ENCODE measurements at regions not wholly inside any gene's neighbourhood (a gene's known extent, or its start where the extent isn't known, plus 50 kb on each side); places are given as distances from the start of the nearest gene placed in this dataset.

DNA sequence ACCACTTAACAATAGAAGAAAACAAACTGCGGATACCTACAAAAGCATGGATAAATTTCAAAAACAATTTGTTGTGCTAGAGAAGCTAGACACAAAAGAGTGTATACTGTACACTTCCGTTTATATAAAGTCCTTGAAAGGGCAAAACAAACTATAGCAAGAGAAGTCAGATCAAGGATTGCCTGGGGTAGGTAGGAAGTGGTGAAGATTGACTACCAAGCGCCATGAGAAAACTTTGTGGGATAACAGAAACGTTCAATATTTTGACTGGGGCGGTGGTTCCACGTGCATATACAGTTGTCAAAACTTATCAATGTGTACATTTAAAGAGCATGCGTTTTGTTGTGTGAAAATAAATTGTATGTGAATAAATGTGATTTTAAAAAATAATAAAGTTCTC, 55.6 kb upstream of the CCL2 start:
- no peak overlapping the region for H3K27ac Mint-ChIP-seq (ENCODE audit: unreplicated experiment)
- TF ChIP-seq, protein P1, sequence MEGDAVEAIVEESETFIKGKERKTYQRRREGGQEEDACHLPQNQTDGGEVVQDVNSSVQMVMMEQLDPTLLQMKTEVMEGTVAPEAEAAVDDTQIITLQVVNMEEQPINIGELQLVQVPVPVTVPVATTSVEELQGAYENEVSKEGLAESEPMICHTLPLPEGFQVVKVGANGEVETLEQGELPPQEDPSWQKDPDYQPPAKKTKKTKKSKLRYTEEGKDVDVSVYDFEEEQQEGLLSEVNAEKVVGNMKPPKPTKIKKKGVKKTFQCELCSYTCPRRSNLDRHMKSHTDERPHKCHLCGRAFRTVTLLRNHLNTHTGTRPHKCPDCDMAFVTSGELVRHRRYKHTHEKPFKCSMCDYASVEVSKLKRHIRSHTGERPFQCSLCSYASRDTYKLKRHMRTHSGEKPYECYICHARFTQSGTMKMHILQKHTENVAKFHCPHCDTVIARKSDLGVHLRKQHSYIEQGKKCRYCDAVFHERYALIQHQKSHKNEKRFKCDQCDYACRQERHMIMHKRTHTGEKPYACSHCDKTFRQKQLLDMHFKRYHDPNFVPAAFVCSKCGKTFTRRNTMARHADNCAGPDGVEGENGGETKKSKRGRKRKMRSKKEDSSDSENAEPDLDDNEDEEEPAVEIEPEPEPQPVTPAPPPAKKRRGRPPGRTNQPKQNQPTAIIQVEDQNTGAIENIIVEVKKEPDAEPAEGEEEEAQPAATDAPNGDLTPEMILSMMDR (IDR thresholded peaks at IDR 0.05; ENCODE audit: insufficient read depth in 1 of 2, low read depth in 1 of 2, low read length in 1 of 2, severe bottlenecking in 1 of 2, unreplicated experiment in 1 of 2) = no peak
- peaks cover 7% of the 10 kb centered on the region for H3K9me3 Mint-ChIP-seq (ENCODE audit: unreplicated experiment)
- no peak for DNase-seq
- intact Hi-C loops (cut with micrococcal nuclease; ENCODE audit: unreplicated experiment) = no loop called here
- Histone ChIP-seq H3K27me3 (replicated peaks; ENCODE audit: control insufficient read depth, insufficient read depth, low read length) (no peaks in the 10 kb centered on the region; the same call in 1 of the 2 replicates), H3K36me3 (ENCODE audit: control insufficient read depth, insufficient read depth, low read length) (no peaks in the 10 kb centered on the region), H3K9me3 (peaks cover 10% of the 10 kb centered on the region), H3K4me1 (no peaks in the 10 kb centered on the region), H3K4me3 (ENCODE audit: low read depth, low read length) (no peak overlapping the region)
- ChIA-PET POLR2A (no interaction called here), CTCF (interaction anchor here (8.2 kb wide), 1 partner anchor 162 kb away, joined by 118 read pairs; the partner anchor contains the start of gene CCL1)
- BruUV-seq (replicated peaks) = no TSS peak
- peaks cover 13% of the 10 kb centered on the region for H3K27me3 Mint-ChIP-seq (ENCODE audit: insufficient read depth, unreplicated experiment)
- no peaks in the 10 kb centered on the region for H3K4me1 Mint-ChIP-seq (ENCODE audit: low read depth, unreplicated experiment)
- H3K4me3 Mint-ChIP-seq (ENCODE audit: unreplicated experiment) = no peak overlapping the region
- H3K36me3 Mint-ChIP-seq (ENCODE audit: insufficient read depth, unreplicated experiment) = no peaks in the 10 kb centered on the region

GRCh38 chr17:34199932-34200534, 55.1 kb upstream of the CCL2 start:
- Mint-ChIP-seq H3K9me3 (ENCODE audit: unreplicated experiment) (peaks cover 7% of the 10 kb centered on the region), H3K27ac (ENCODE audit: unreplicated experiment) (no peak overlapping the region), H3K4me1 (ENCODE audit: low read depth, unreplicated experiment) (no peaks in the 10 kb centered on the region), H3K4me3 (ENCODE audit: unreplicated experiment) (no peak overlapping the region), H3K36me3 (ENCODE audit: insufficient read depth, unreplicated experiment) (no peaks in the 10 kb centered on the region), H3K27me3 (ENCODE audit: insufficient read depth, unreplicated experiment) (peaks cover 13% of the 10 kb centered on the region)
- Histone ChIP-seq H3K4me3 (ENCODE audit: low read depth, low read length) (no peak overlapping the region), H3K27me3 (replicated peaks; ENCODE audit: control insufficient read depth, insufficient read depth, low read length) (no peaks in the 10 kb centered on the region; the same call in 1 of the 2 replicates), H3K36me3 (ENCODE audit: control insufficient read depth, insufficient read depth, low read length) (no peaks in the 10 kb centered on the region), H3K4me1 (no peaks in the 10 kb centered on the region), H3K9me3 (peaks cover 10% of the 10 kb centered on the region)
- BruUV-seq (replicated peaks) = no TSS peak
- ChIA-PET POLR2A (no interaction called here), CTCF (interaction anchor here (0.7 to 8.2 kb wide), 4 partner anchors 106 to 164 kb away, joined by 3 to 118 read pairs (median 5); partner anchors contain the start of genes CCL1 and CCL13)
- intact Hi-C loops (cut with micrococcal nuclease; ENCODE audit: unreplicated experiment) = loop anchor here (1.0 to 2.0 kb wide), 3 partner anchors 29 to 161 kb away; no protein-coding TSS in a partner anchor
- DNase-seq = peak; percentile 73 to 82
- TF ChIP-seq, protein P1 (IDR thresholded peaks at IDR 0.05; ENCODE audit: insufficient read depth in 1 of 2, low read depth in 1 of 2, low read length in 1 of 2, severe bottlenecking in 1 of 2, unreplicated experiment in 1 of 2) = peak; percentile 100

GRCh38 chr17:34201225-34201624, 53.9 kb upstream of the CCL2 start:
- TF ChIP-seq, protein P1 (IDR thresholded peaks at IDR 0.05; ENCODE audit: insufficient read depth in 1 of 2, low read depth in 1 of 2, low read length in 1 of 2, severe bottlenecking in 1 of 2, unreplicated experiment in 1 of 2) = no peak
- ChIA-PET POLR2A (no interaction called here), CTCF (interaction anchor here (0.8 to 8.2 kb wide), 4 partner anchors 20 to 163 kb away, joined by 3 to 118 read pairs (median 4); partner anchors contain the start of gene CCL1)
- BruUV-seq (replicated peaks) = no TSS peak
- intact Hi-C loops (cut with micrococcal nuclease; ENCODE audit: unreplicated experiment) = loop anchor here (2.0 kb wide), 1 partner anchor 106 kb away; no protein-coding TSS in a partner anchor
- H3K27ac Mint-ChIP-seq (ENCODE audit: unreplicated experiment) = no peak overlapping the region
- no peak for DNase-seq
- no peaks in the 10 kb centered on the region; the same call in 1 of the 2 replicates for H3K27me3 ChIP-seq (replicated peaks; ENCODE audit: control insufficient read depth, insufficient read depth, low read length)
- H3K4me1 ChIP-seq = no peaks in the 10 kb centered on the region; the same call in 1 of the 2 replicates
- no peak overlapping the region for H3K4me3 Mint-ChIP-seq (ENCODE audit: unreplicated experiment)
- no peaks in the 10 kb centered on the region for H3K36me3 ChIP-seq (ENCODE audit: control insufficient read depth, insufficient read depth, low read length)
- H3K4me3 ChIP-seq (ENCODE audit: low read depth, low read length) = no peak overlapping the region
- H3K4me1 Mint-ChIP-seq (ENCODE audit: low read depth, unreplicated experiment) = no peaks in the 10 kb centered on the region
- peaks cover 19% of the 10 kb centered on the region for H3K27me3 Mint-ChIP-seq (ENCODE audit: insufficient read depth, unreplicated experiment)
- H3K9me3 Mint-ChIP-seq (ENCODE audit: unreplicated experiment) = peaks cover 7% of the 10 kb centered on the region
- H3K36me3 Mint-ChIP-seq (ENCODE audit: insufficient read depth, unreplicated experiment) = no peaks in the 10 kb centered on the region
- H3K9me3 ChIP-seq = peaks cover 10% of the 10 kb centered on the region
